HG02884 (cell line): ENCODE measurements at regions not wholly inside any gene's neighbourhood (a gene's known extent, or its start where the extent isn't known, plus 50 kb on each side); places are given as distances from the start of the nearest gene placed in this dataset.
A peak's percentile ranks its signal among the peaks of the same experiment; 100 is the strongest.
"Not testable (repeated sequence)": the region's sequence is repeated elsewhere in the genome, so short reads cannot be mapped to it uniquely, and the experiment has no call there.

Experiments
- ATAC-seq: cut with Tn5 transposase; IDR thresholded peaks from one replicate; pipeline ENCODE4 v1.9.1; 2021; ENCODE audit warnings: mild to moderate bottlenecking, moderate library complexity; ENCODE audit not compliant: unreplicated experiment

DNA sequence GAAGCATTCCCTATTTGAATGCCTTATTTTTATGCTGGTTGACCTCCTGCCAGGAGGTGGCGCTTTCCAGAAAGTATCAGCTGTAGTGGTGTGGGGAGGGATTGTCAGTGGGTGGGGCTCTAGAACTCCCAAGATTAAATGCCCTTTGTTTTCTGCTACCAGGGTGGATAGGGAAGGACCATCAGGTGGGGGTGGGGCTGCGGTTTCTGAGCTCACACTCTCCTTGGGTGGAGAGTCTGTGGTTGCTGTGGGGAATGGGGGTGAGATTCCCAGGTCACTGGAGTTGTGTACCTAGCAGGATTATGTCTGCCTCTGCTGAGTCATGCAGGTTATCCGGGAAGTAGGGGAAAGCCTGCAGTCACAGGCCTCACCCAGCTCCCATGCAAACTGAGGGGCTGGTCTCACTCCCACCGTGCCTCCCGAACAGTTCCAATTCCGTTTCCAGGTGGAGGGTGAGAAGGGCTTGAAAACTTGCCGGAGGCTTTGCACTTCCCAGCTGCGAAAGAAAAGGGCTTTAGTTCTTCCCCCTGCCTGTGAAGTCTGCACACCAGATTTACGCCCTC, 68.3 kb downstream of the ALG10B start:
- ATAC-seq, result no peak

DNA sequence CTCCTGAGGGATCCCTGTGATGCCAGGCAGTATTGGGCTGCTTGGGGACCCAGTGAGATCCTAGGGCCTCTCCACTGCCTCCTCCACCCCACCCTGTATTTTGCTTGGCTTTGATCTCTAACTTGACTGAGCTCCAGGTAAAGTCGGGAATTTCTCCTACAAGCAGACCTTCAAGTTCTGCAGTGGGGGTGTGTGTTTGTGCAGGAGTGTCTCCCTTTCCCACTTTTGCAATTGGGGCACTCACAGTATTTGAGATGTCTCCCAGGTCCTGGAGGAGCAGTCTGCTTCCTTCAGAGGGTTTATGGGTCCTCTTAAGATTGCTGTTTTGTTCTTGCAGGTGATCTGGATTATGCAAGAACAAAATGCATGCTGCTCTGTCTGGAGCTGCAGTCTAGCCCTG, 68.9 kb downstream of the ALG10B start:
- ATAC-seq, result no peak

DNA sequence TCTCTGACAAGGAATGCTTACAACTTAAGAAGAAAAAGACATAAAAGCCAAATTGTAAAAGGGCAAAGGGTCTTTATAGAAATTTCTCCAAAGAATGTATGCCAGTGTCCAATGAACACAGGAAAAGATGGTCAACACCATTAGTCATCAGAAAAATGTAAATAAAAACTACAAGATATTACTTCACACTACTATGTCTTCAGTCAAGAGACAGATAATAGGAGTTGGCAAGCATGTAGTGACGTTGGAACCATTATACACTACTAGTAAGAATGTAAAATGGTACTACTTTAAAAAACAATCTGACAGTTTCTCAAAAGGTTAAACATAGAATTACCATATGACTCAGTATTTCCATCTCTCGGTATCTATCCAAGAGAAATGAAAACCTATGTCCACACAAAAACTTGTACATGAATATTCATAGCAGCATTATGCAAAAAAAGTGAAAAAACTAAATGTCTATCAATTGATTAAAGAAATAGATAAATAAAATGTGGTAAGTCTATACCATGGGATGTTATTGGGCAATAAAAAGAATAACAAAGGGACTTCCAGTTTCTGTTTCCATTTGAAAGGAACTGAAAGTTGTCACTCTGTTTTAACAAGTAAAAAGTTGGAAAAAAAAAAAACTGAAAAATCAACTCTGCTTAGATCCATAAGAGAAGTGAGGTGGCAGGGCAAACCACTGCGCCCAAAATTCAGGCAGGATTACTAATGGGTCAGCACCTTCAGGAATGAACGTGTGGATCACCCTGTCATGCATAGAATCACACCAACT, 69.8 kb downstream of the ALG10B start:
- peak; percentile 70 for ATAC-seq

DNA sequence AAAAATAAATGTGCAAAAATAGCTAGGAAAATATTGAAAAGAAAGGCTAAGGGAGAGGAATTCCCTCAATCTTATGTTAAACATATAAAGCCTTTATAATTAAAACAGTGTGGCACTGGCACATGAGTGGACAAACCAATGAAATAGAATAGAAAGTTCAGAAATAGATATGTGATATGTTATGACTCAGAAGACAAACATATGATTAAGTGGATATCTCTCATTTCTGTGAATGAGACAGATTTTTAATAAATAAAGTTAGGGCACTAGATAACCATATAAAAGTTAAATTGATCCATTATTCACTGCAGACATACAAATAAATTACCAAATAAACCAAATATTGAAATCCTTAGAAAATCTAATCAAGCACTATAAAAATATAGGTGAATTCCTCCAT, 73.0 kb downstream of the ALG10B start:
- no peak for ATAC-seq

DNA sequence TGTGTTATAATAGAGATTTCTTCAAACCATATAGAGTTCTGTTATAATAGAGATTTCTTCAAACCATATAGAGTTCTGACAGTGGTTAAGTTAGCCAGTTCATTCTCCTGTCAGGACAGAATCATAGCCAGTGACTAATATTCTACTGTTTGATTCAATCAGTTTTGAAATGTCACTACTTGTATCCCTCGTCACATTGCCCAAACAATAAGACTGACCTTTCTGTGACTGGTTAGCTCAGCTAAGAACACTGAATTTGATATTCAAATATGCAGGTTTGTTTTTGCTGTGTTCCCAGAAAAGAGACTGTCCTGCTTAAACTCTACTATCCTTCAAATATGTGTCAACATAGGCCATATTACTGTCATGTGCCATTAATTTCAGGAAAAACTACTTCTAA, 74.4 kb downstream of the ALG10B start:
- ATAC-seq, result no peak

DNA sequence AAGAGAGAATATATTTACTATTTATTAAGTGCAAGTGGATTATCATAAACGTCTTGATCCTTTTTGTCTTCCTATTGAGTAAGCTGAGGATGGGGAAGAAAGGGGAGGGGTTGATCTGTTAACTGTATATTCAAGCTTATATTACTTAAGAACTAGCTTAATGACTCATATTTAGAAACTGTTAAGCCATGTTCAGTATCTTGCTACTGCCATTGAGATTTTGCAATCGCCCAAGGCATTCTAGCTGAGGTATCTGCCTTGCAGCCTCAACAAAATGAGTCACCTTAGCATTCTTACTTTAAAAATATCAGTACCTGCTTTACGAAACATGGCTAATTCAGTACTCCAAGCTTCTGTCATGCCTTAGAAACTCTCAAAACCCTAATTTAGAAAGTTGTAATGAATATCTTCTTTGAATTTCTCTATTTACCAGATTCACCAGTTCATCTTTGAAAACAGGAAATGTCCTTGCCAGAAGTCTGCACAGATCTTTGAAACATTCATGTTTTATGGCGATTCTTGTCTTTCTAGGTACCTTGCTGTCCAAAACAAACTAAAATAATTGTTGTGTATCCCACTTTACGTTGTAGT, 76.1 kb downstream of the ALG10B start:
- ATAC-seq, result peak; percentile 84

DNA sequence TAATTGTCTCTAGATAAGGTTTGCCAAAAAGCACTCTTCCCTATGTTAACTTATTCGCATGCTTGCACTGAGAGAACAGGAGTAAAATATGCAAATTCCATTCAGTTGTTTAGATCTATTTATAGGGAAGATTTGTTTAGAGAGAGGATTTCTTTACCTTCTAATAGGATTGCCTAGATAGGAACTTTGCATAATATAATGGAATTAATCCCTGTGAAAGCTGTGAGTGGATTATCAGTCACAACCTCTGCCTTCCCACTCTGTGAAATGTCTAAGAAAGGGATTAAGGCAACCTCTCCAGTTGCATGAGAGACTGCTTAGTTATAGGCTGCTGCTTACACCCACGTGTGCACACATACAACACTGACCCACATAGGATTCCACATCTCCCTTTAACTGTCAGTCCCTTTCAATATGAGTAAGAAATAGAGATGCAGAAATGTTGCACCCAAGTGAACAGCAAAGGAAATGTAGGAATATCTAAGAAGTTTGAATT, 83.2 kb downstream of the ALG10B start:
- no peak for ATAC-seq

DNA sequence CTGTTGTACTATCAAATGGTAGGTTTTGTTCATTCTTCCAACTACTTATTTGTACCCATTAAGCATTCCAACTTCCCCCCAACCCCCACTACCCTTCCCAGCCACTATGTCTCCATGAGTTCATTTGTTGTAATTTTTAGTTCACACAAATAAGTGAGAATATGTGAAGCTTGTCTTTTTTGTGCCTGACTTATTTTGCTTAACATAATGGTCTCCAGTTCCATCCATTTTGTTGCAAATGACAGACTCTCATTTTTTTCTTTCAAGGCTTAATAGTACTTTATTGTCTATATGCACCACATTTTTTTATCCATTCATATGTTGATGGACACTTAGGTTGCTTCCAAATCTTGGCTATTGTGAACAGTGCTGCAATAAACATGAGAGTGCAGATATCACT, 86.2 kb downstream of the ALG10B start:
- ATAC-seq, result no peak

DNA sequence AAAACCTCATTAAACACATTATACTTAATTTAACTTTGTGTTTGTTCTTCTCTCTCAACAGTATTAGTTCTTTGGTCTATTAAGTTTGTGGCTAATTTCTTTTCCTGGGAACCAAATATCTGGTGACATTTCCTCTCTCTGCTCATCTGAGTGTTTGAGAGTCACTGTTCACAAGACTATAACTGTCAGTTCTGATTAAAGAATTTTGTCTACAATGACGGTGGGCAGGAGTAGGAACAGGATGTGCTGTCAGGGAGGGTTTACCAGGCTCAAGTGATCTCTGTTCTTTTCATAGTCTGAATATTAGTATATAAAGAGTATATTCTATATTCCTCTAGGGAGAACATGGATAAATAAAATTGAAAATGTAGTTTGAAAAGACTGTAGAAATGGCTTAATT, 92.9 kb downstream of the ALG10B start:
- no peak for ATAC-seq

DNA sequence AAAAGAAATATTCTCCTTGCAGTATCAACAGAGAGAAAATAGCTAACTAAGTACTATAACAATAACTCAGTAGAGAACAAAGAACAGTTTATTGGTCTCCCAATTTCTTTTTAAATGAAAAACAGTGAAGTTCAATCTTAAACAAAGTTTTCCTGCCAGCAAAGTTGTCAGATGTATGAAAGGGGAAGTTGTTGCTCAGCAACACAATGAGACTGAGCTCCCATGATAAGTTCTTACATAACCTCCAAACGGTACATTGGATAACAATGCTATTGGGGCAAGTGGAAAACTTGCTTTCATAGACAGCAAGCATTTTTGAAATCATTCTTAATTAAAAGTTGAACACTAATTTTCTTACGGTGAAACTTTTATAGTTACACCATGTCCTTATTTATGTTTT, 94.9 kb downstream of the ALG10B start:
- ATAC-seq, result no peak

DNA sequence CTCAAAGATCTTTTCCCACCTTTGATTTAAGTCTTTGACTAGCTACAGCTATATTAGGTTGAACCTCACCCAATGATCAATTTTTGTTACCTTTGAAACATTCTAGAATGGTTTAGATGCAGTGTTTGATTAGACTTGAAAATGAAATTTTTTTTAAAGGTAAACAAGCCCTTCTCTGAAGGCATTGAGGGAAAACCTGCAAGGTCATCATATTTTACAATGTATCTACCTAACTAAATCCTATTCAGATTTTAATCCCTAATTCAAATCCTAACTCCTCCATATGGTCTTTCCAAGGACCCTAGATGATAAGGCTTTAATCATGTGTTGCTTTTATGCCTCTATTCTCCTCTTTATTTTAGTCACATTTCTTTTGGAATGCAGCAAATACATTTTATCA, 95.4 kb downstream of the ALG10B start:
- no peak for ATAC-seq

DNA sequence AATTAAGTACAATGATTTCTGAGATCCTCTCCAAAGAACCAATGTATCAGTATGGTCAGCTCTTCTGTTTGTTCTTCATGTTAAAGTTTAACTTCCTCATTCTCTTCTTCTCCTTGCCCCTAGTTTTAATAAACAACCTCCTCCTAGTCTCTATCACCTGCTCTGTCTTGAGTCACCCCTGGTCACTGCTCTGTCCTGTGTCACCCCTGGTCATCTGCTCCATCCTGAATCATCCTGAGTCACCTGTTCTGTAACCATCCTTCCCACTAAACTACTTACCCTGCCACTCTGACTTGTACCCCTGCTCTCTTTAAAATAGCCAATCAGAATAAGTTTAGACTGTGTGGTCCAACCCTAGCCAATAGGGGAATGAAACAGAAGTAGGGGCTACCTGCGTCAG, 100.5 kb downstream of the ALG10B start:
- ATAC-seq, result no peak

DNA sequence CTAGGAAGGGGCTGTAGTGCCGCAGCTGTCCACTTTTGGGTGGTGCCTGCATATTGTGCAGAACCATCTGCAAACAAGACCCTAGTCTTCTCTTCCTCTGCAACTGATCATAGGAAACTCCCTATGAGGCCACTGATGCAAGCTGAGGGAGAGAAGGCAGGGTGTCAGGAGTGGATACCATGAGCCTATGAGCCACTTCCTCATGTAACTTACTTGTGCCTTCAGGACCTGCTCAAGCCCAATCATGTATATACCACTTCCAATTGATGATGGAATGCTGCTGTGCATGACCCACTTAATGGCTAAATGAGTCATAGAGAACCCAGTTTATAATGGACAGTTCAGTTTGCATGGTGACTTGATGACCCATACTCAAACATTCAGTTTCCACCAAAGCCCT, 107.9 kb downstream of the ALG10B start:
- no peak for ATAC-seq

DNA sequence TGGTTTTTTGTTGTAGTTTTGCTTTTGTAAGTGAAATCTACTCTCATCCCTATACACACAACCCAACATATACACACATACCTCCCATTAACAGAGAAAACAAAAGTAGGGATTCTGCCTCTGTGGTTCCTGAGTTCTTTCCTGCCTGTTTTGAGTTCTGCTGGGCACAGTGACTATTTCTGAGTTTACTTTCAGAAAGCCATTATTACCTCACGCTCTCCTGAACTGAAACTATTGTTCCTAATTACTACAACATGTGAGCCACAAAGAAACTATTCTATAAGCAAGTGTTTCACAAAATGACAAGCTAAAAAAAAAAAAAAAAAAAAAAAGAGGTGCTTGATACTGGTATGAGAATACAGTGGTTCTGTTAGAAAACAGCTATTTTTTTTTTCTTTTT, 110.9 kb downstream of the ALG10B start:
- no peak for ATAC-seq

DNA sequence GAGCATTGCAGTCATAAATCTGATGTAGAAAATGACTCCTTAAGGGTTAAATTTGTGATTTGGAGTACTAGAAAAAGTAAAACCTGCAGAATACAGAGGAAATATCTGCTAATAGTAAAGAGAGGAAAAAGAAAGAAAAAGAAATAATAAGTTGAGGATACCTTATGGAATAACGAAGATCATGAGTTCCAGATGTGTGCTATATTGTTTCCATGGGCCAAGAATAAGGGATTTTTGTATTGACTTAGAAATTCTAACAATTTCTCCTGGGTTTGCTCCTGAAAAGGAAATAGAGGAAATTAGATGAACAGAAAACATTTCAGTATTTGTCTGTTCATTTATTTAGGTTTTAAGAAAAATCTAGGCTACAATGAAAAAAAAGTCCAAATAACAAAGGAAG, 115.3 kb downstream of the ALG10B start:
- no peak for ATAC-seq

DNA sequence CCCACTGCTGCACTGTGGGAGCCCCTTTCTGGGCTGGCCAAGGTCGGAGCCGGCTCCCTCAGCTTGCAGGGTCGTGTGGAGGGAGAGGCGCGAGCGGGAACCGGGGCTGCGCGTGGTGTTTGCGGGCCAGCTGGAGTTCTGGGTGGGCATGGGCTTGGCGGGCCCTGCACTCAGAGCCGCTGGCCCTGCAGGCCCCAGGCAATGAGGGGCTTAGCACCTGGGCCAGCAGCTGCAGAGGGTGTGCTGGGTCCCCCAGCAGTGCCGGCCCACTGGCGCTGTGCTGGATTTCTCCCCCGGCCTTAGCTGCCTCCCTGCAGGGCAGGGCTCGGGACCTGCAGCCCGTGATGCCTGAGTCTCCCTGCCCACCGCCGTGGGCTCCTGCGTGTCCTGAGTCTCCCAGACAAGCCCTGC, 125.3 kb downstream of the ALG10B start:
- ATAC-seq, result not testable (repeated sequence)

DNA sequence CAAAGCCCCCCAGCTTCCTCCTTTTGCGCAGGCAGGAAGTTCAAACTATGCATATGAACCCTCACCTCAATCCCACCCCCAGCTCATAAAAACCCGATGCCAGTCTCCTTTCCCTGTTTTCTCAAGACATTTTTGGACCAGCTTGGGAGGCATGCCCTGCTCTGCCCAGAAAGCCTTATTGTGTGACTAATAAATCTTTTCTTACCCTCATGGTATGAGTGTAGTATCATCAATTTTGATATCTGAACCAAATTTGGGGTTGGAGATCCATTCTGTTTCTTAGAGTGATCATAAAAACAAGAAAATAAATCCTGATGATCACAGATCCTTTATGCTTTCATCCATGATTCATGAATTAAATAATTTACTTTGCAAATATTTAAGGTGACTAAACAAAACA, 128.5 kb downstream of the ALG10B start:
- no peak for ATAC-seq

DNA sequence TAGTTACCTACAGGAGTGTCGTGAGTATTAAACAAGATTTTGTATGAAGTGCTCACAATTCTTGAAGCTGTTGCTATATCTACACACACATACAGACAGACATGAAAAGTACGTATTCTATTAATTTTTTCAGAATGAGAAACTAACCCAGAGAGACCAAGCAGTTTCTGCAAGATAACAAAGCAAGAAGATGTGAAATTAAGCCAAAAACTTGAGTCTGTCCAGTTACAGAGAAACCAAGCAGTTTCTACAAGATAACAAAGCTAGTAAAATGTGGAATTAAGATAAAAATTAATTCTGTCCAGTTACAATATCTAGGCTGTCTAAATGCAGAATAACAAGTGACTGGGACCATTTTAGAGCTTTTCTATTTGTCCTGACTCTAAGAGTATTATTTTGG, 132.4 kb downstream of the ALG10B start:
- no peak for ATAC-seq

DNA sequence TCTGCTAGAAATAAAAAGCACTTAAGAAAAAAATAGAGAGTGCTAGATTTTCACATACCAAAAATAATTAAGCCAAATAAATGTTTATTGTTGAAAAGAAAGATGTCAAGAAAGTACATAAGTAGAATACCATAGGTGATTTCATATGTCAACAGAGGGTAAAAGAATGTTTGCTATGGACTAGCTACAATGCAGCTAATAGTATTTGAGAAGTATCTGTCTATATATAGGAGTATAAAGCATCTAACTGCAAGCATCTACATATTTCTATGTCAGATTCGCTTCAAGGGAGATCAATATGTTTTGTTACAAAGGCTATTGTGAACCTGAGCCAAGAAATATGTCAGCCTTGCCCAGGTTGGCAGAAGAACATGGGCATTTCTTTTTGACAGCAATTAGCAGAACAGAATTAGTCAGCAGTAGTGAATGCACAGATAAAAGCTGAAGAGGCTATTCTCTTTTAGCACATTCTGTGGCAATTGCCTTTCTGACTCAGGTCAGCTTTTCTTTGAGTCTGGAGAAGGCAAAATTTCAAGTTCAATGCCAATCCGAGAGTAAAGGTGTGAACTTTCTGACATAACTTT, 140.1 kb downstream of the ALG10B start:
- no peak for ATAC-seq

DNA sequence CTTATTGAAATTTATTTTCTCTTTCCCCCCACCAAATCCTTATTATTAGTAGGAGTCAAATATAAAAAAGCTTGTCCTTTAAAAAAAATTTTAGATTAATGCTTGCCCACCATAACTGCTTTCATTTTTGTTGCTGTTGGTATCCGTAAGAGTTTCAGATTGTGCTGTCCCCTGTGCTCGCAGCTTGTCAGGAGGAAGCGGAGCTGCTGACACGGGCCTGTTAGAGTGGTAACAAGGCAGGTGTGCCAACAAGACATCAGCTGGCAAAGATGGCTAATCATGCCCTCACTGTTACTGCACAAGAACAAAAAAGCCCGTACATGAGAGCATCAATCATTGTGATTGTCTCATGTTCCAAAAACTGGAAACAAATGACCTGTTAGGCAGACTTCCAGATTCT, 148.4 kb downstream of the ALG10B start:
- ATAC-seq, result no peak

DNA sequence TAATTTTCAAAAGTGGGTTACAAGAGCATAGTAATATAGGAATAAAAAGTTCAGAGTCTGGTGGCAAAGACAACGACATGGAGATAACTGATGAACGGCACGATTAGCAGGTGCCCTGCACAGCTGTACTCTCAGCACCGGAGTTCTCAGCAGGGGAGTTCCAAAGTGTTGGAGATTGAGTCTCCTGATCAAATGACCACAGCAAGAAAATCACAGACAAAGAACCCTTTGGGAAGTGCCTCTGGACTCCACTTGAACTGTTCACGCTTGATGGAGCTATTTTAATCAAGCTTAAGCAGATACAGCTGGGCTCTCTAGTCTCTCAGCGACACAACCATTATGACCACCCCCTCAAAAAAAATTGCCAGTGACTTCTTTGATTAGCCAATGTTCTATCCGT, 153.1 kb downstream of the ALG10B start:
- no peak for ATAC-seq
